ENCODE measurements at regions not wholly inside any gene's neighbourhood (a gene's known extent, or its start where the extent isn't known, plus 50 kb on each side); places are given as distances from the start of the nearest gene placed in this dataset.

DNA sequence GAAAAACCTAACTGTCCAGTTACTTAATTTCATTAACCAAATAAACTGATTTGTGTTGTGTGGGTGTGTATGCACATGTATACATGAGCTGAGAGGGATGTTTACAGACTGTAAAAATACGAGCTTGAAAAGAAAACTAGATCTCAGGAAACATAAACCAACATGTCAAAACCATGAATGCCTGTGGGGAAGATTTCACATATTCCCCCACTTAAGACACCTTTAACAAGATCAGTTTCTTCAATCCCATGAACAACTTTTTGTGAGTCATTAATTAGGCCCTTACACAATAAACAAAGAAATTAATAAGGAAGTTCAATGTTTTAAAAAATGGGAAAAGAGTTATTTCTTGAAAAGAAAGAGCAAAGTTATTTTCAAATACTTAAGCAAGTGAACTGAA lies 170.8 kb downstream of the ZNF674 start:
- Histone ChIP-seq H4K91ac (ENCODE audit: insufficient read length, low read depth, low read length) (no peak overlapping the region), H2BK12ac (ENCODE audit: insufficient read length, low read depth, low read length) (no peak overlapping the region), H4K20me1 (ENCODE audit: control insufficient read depth, insufficient read depth, insufficient read length) (no peaks in the 10 kb centered on the region), H3K27ac (ENCODE audit: insufficient read length, low read depth, low read length) (no peak overlapping the region), H3K4me2 (ENCODE audit: insufficient read depth, insufficient read length, low read length) (no peak overlapping the region), H3K14ac (ENCODE audit: insufficient read depth, low read length) (no peak overlapping the region), H2AK5ac (ENCODE audit: insufficient read length, low read length) (no peak overlapping the region), H4K8ac (replicated peaks; ENCODE audit: insufficient read length, low read depth, low read length) (no peak overlapping the region), H3K56ac (ENCODE audit: insufficient read length, low read depth, low read length) (no peak overlapping the region), H4K5ac (ENCODE audit: insufficient read length, low read depth, low read length) (no peak overlapping the region), H2BK15ac (ENCODE audit: low read depth, low read length) (no peak overlapping the region), H3K79me1 (ENCODE audit: insufficient read depth, low read depth, low read length, poor library complexity, severe bottlenecking) (no peaks in the 10 kb centered on the region), H3K4me1 (ENCODE audit: insufficient read depth, low read length) (no peaks in the 10 kb centered on the region; the same call in 1 of the 2 replicates), H3K9me3 (ENCODE audit: control insufficient read depth, low read depth, low read length) (peaks cover 5% of the 10 kb centered on the region), H3K23ac (ENCODE audit: insufficient read length, low read depth, low read length) (no peak overlapping the region), H2BK120ac (ENCODE audit: low read depth, low read length, poor library complexity, severe bottlenecking) (no peak overlapping the region), H3K23me2 (ENCODE audit: insufficient read length, low read depth, low read length, poor library complexity, severe bottlenecking) (no peaks in the 10 kb centered on the region), H2AFZ (ENCODE audit: low read length) (no peak overlapping the region), H2BK20ac (ENCODE audit: low read depth, low read length, poor library complexity, severe bottlenecking) (no peak overlapping the region), H3K79me2 (ENCODE audit: insufficient read depth, low read length) (no peaks in the 10 kb centered on the region), H3K27me3 (ENCODE audit: insufficient read depth, low read length) (no peaks in the 10 kb centered on the region), H3T11ph (ENCODE audit: low read length) (no peak overlapping the region), H3K9ac (ENCODE audit: extremely low read depth, insufficient read length, low read length) (no peak overlapping the region), H3K4ac (ENCODE audit: low read depth, low read length) (no peak overlapping the region), H3K18ac (ENCODE audit: insufficient read length, low read depth, low read length) (no peak overlapping the region), H2BK5ac (ENCODE audit: insufficient read length, low read length) (no peak overlapping the region)
- H3K36me3 Mint-ChIP-seq (ENCODE audit: insufficient read depth in 1 of 3, low read depth in 3 of 3): peaks cover 2 to 13% (median 4%) of the 10 kb centered on the region in 3 experiments; a peak in 6 of 7 replicates
- H3K4me3 Mint-ChIP-seq: no peak overlapping the region
- TF ChIP-seq, protein P1, sequence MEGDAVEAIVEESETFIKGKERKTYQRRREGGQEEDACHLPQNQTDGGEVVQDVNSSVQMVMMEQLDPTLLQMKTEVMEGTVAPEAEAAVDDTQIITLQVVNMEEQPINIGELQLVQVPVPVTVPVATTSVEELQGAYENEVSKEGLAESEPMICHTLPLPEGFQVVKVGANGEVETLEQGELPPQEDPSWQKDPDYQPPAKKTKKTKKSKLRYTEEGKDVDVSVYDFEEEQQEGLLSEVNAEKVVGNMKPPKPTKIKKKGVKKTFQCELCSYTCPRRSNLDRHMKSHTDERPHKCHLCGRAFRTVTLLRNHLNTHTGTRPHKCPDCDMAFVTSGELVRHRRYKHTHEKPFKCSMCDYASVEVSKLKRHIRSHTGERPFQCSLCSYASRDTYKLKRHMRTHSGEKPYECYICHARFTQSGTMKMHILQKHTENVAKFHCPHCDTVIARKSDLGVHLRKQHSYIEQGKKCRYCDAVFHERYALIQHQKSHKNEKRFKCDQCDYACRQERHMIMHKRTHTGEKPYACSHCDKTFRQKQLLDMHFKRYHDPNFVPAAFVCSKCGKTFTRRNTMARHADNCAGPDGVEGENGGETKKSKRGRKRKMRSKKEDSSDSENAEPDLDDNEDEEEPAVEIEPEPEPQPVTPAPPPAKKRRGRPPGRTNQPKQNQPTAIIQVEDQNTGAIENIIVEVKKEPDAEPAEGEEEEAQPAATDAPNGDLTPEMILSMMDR (conservative IDR thresholded peaks at IDR 0.05): no peak
- 0 out of 7 replicates have a peak overlapping the region, but pooled peaks of 1 of the 3 experiments have one; percentile 39 for H3K27ac Mint-ChIP-seq
- H3K9me3 Mint-ChIP-seq: peaks cover 54 to 59% of the 10 kb centered on the region in 2 experiments
- peaks cover 13 to 17% of the 10 kb centered on the region in 2 experiments for H3K4me1 Mint-ChIP-seq
- no peaks in the 10 kb centered on the region for H3K27me3 Mint-ChIP-seq (ENCODE audit: low read depth)
- WGBS (ENCODE audit: extremely low coverage, insufficient read length, low lambda C conversion rate): no CpG with 5 or more reads among the region's 1 CpG
- DNase-seq: no peak
